ENCODE measurements at regions not wholly inside any gene's neighbourhood (a gene's known extent, or its start where the extent isn't known, plus 50 kb on each side); places are given as distances from the start of the nearest gene placed in this dataset.

- no peak for DNase-seq
Observed at GRCh38 chr22:49049691-49050090, 778.0 kb downstream of the BRD1 start.

- no peak for DNase-seq
Observed at GRCh38 chr22:49048591-49048990, 779.1 kb downstream of the BRD1 start.

- no peak for DNase-seq
Observed at GRCh38 chr22:49047447-49047846, 780.2 kb downstream of the BRD1 start.

DNA sequence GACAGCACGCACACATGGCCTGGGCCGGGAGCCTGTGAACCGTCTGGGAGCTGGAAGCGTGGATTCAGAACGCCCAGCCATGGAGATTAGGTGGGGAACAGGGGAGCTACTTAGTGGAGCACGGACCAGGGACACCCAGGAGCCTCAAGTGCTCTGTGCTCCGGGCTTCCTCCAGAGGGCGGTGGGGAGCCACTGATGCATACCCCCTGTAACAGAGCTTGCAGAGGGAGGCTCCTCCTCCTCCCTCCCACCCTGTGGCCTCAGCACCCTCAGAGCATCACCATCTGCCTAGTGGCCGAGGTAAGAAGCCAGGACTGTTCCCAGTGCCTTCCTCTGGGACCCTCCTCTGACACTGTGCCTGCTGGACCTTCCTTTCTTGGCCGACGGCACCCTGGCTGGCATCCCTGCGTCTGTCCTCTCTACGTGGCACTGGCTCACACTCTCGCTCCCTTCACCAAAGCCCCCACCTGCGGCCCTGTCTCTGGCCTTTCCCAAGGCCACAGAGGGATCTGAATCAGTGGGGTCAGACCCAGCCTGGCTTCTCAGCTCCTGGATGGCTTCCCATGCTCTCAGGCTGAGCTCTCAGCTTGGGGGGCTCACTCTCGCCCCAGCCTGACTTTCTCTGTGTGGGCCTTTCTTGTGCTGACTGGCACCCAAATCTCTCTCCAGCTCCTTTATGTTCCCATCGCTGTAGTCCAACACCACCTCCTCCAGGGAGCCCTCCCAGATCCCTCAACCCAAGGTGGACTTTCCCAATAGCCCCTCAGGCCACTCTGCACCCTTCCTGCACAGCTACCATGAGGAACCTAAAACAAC lies 780.9 kb downstream of the BRD1 start:
- no peak for DNase-seq

DNA sequence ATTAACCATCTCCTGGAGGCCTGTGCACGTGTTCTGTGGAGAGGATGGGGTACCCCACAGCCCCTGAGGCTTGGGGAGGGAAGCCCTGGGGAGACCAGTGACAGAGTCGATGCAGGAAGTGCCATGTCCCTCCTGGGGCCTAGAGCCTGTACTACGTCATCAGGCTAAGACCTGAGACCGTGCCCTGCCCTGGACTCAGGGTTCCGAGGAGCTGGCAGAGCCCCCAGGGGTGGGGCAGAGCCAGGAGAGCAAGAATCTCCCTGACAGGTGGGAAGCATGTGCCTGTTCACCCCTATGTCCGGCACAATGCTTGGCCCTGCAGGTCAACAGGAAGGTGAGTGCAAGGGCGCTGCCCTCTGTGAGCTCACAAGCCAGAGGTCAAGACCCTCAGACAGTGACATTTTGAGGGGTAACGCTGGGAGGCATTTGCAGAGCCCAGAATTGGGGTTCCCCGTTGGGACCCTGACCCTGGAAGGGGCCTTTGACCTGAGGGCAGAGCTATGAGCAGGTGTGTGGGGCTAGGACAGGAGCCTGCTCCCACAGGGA lies 781.6 kb downstream of the BRD1 start:
- no peak for DNase-seq

DNA sequence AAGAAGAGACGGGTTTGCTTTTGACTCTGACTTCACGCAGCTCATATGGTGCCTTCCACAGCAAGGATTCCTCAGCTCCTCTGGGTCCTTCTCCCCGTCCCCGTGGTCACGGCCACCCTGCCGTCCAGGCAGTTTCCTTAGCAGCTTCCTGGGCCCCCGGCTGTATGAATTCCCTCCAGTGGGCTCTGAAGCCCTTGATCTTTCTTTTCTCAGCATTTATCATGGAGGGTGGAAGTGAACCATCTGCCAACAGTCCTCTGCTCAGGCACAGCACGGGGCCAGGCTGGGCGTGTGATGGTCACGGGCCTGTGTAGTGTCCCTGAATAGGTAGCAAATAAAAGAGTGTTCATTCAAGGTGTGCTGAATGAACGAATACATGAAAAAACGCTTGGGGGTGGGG lies 782.4 kb downstream of the BRD1 start:
- DNase-seq = no peak

- DNase-seq = no peak
Observed at GRCh38 chr22:49044776-49045175, 782.9 kb downstream of the BRD1 start.

DNA sequence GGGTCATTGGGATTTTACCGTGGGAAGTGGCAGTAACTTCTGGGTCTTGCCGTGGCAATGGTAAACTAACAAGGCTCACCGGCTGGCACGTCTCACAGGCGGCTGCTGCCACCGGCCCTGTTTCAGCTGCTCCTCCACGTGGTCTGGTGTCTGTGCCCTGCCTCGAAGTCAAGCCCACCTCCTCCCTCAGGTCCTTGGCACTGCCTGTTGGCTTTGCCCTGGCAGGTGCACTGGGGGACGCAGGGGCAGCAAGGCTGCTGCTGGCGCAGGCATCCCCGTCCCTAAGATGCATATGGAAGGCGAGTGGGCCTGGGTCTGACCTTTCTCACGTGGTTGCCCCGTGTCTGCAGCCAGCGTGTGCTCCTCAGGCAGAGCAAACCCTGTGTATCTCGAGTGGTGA lies 783.6 kb downstream of the BRD1 start:
- no peak for DNase-seq

DNA sequence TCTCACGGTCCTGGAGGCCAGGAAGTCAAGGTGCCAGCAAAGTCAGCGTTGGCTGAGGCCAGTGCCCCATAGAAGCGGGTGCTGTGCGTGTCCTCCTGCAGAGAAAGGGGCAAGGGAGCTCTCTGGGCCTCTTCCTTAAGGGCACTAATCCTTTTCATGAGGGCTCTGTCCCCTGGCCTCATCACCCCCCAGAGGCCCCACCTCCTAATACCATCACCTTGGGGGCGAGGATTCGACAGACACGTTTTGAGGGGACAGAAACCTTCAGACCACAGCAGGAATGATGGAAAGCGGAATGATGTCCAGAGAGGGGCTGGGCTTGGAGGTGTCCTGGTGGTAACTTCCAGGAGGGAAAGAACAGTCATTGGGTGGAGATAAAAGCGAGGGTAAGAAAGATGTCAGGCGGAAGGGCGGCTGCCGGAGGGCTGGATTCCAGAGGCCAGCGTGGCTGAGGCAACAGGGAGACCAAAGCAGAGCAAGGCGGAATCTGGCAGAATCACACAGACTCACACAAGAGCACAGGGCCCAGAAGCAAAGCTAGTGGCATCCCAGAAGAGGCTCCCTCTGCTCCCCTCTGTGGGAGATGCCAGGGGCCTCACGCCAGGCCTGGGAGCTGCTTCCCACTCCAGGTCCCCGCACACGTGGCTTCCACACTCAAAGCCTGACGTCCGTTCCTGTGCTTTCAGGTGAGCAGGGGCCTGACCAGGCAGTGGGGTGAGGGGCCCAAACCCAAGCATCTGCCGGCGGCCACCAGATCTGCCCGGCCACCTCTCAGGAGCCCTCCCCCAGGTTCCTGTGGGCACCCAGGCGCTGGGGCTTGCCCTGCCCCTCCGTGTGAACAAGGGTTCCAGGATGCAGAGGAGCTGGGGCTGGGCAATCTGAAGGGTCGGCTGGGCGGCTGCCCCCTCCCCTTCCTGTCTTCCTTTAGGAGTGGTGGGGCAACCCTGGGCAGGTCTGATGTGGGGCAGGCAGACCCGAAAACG lies 784.5 kb downstream of the BRD1 start:
- DNase-seq = no peak

- no peak for DNase-seq
Observed at GRCh38 chr22:49042066-49042465, 785.6 kb downstream of the BRD1 start.

- no peak for DNase-seq
Observed at GRCh38 chr22:49040754-49041467, 786.8 kb downstream of the BRD1 start.

- no peak for DNase-seq
Observed at GRCh38 chr22:49040111-49040510, 787.6 kb downstream of the BRD1 start.

DNA sequence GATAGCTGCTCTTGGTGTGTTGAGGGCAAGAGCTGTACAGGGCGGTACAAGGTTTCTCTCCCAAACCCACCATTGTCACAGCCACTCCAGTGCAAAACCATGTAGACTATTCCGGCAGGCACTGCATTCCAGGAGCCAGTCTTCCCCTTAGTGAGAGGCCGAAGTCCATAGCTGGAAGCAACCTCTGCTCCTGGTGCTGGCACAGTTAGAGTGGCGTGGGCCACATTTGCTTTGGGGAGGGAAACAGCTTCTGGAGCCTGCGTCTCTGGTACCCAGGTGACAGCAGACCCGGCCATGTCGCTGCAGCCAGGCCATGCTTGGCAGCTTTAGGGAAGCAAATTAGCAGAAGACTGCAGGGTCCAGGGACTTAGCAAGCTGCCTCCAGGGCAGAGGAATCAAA lies 788.0 kb downstream of the BRD1 start:
- no peak for DNase-seq

GRCh38 chr22:49037701-49038245 lies 789.9 kb downstream of the BRD1 start:
- DNase-seq = no peak

GRCh38 chr22:49036513-49036912 lies 791.2 kb downstream of the BRD1 start:
- DNase-seq = no peak

GRCh38 chr22:49035818-49036457 lies 791.7 kb downstream of the BRD1 start:
- no peak for DNase-seq

- DNase-seq = no peak
Observed at GRCh38 chr22:49034836-49035817, 792.5 kb downstream of the BRD1 start.

DNA sequence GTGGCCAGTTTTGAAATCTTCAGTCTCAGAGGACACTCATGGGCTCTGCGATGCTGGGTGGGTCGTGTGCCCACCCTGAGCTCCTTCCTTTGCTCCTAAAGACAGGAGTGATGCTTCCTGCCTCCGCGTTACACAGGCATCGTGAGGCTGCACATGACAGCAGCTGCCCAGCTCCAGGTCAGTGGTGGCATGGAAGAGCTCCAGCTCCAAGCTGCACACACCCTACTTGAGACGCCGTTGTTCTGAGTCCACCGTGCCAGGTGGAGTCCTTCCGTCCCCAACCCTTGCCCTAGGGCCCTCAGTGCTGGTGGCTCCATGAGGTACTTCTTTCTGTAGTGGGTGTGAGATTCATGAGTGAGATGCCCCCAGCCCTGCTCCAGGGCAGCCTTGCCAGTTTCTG lies 794.1 kb downstream of the BRD1 start:
- no peak for DNase-seq

- no peak for DNase-seq
Observed at GRCh38 chr22:49032821-49033220, 794.9 kb downstream of the BRD1 start.

DNA sequence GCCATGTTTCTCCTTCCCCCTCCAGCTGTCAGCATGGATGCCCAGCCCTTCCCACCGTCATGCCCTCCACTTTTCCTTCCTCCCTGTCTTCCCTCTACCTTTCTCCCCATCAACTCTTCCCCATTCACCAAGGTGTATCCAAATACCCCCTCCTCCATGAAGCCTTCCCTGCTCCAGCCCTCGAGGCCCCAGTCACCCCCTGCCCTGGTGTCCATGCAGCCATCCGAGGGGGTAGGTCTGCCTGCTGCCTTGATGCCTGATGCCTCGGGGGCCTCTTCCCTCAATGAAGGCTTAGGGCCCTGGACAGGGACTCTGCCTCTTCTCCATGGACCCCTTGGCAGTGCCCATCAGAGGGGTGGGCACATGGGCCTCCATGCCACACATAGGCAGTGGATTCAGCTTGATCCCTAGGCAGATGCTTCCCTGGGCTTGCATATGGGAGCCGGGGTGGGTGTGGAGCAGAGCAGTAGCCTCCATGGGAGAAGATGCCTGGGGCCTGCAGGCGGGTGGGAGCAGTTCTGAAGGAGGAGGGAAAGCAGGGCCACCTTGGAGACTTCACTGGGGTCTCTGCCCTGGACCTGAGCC lies 795.8 kb downstream of the BRD1 start:
- DNase-seq = no peak

Data from amniotic stem cell (primary cell).